HG02642 (cell line): ENCODE measurements at regions not wholly inside any gene's neighbourhood (a gene's known extent, or its start where the extent isn't known, plus 50 kb on each side); places are given as distances from the start of the nearest gene placed in this dataset.
"Not testable (repeated sequence)": the region's sequence is repeated elsewhere in the genome, so short reads cannot be mapped to it uniquely, and the experiment has no call there.

Experiments
- ATAC-seq: cut with Tn5 transposase; IDR thresholded peaks from one replicate; pipeline ENCODE4 v1.9.1; 2021; ENCODE audit warnings: mild to moderate bottlenecking; ENCODE audit not compliant: unreplicated experiment, poor library complexity

DNA sequence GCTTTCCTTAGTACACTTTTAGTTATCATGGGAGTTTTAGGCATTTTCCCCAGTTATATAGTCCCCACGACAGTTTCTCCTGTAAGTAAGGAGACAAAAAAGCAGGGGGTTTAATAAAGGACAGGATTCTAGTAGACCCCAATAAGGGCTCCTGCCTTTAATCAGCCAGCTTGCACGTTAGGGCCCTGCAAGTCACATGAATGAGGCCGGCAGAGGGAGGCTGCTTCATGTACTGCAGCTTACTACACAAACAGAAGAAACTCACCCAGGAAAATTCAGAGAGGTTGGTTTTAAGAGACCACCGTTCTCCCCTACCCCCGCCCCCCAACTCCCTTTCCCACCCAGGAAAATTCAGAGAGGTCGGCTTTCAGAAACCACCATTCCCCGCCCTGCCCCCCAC, 229.7 kb upstream of the MOCS1 start:
- no peak for ATAC-seq

DNA sequence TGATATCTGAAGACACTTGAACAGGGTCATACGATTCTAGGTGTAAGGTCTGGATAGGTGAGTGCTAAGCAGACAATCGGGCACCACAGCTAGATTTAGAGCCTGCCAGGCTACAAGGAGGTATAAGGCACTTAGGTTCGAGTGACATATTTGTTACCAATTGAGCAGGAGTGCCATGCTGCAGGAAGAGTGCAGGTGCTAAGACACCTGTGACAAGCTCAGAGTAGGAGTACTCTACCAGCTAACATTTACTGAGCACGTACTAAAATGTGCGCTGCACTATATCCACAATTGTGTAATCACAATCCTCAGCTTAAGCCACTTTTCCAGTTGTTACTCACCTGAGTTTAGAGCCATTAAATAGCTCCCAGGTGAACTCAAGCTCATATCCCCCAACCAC, 227.8 kb upstream of the MOCS1 start:
- no peak for ATAC-seq

DNA sequence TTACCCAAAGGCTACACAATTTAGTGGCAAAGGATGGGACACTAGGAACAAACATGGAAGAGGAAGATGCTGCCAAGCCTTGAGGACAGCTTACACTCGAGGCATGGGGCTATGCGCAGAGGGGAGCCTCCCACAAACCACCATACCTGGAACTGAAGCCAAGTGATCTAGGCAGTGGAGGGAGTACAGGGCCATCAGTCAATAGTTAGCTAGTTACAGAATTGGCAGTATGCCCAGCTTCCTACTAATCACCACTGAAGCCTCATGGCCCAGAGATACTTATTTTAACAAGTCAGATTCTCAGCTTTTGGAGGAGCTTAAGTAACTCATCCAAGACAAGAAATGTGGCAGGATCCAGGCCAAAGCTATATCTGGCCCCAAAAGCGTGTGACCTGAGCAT, 226.6 kb upstream of the MOCS1 start:
- ATAC-seq, result no peak

DNA sequence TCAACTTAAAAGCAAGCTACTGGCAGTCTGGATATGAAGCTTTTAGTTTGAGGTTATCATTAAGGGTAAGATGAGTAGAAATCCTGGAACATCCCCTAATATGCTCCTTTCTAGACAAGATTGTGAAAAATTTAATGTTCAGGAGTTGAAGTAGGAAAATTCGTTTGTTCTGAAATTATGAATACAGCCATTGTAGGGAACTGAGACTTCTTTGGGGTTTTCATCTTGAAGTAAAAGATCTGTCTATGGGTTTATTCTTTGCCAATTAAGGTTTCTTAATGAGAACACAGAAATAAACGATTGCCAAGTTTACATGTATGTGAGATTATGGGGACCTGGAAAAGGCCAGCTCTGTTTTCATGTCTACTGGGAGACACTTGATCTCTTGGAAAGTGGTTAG, 225.6 kb upstream of the MOCS1 start:
- ATAC-seq, result no peak

DNA sequence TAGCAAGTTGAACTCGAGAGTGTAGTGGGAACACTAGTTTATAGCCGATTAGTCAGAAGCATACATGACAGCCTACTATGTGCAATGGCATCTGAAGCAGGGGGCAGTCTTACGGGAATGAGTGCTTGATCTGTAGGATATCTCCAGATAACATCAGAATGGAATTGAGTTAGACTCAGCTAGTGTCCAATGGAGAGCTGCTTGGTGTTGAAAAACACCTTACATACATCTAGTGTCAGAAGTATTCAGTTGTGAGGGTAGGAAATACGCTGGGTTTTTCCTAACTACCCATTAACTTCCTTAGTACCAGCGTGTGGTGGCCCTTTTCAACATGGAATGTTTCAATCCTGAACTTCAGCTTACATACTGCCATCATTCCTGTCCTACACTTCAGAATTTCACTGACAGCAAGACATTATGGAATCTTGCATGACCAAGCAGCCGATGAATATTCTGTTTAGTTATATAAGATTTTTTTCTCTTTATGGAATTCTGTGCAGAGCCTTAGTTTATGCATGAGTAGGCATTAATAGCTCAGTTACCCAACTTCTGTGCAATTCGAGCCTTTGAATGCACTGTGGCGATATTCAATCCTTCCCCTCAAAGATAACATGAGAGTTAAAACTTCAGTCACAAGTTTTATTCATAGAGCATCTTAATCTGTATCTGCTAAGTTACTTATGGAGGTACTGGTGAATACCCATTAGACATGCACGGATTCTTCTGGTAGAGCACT, 218.6 kb upstream of the MOCS1 start:
- ATAC-seq, result no peak

DNA sequence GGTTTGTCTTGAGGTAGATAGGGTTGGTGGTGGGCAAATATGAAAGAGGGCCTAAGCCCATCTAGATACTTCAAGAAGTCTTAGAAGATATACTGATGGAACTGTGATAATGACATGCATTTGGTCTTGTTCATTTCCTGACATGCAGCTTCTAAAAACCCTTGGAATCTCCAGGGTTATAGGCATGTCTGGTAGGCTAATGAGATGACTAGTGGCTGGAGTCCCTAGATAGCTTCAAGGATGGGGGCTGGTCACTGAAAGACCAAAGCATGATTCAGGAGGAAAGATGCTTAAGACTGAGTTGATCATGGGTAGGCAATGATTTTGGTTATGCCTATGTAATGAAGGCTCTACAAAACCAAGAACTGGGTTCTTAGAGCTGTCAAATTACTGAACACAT, 217.9 kb upstream of the MOCS1 start:
- no peak for ATAC-seq

DNA sequence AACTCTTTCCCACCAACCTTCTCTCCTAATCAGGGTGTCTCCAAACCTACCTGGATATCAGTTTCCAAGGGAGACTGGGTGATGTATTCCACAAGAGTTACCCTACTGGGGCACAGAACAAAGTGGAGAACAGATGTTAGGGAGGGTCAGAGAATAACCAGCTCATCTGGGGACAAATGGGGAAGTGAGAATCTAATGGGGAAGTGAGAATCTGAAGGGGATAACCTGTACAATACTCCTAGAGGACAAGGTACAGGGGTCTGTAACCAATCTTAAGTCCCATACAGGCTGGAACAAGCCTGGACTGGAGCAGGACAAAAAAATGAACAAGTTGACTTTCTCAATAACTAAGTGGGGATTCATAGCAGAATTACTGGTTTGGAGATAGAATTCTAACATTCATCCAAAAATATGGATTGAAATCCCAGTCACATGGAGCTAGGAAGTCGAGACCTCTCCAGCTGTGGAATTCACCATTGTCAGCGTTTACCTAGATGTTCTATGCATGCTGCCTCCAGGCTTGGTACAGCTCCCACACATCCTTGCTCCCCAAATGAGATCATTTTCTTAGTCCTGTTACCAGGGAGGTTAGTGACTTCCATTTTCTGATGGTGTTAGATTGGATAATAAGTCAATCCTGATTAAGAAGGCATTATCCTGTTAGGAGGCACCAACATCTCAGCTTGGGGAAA, 214.8 kb upstream of the MOCS1 start:
- ATAC-seq, result peak; percentile 98

DNA sequence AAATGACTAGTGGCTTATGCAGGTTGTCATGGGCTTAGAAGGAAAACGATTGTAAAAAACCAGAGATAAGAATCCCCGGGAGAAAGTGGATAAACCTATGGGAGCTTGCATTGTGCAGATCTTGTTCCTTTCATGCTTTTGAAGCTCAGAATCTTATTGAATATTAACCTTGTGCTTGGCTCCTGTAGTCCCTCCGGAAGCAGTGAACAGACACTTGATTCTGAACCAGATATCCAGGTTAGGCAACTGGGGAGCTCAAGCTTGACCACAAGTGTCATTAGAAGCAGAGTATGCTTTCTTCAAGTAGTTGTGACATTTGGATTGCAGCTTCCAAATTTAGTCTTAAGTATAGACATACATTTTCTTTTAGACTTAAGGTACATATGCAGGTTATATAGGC, 212.6 kb upstream of the MOCS1 start:
- no peak for ATAC-seq

DNA sequence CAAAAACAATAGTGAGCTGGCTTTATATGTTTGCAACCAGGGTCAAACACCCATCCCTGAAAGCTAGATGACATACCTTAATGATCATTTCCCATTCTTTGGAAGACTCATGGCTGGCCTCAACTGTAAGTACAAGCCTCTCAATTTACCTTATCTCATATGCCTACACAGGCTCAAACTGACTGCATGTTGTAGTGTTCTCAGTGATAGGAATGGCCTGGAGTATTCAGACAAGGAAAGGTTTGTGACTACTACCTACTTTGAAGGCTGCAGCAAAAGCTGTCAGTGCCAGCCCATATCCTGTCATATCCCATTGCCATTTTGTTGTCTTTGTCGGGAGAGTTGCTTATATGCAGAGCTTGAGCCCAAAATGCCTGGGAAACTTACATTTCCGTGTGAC, 205.2 kb upstream of the MOCS1 start:
- no peak for ATAC-seq

DNA sequence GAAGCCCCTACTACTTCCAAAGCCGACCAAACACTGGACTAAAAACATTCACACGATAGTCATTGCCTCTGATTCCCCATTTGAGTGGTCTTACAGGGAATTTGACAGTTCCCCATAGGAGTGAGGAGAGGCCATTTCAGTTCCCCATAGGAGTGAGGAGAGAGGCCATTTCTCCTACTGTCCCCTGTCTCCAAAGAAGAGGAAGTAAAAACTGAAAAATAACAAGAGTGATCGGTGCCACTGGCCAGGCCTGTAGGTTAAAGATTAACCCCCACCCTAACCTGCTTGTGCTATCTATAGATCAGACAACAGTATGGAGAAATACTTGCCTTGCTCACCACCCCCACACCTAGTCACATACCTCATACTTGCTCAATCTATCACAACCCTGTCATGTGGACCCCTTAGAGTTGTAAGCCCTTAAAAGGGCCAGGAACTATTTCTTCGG, 204.0 kb upstream of the MOCS1 start:
- peak; percentile 61 for ATAC-seq

DNA sequence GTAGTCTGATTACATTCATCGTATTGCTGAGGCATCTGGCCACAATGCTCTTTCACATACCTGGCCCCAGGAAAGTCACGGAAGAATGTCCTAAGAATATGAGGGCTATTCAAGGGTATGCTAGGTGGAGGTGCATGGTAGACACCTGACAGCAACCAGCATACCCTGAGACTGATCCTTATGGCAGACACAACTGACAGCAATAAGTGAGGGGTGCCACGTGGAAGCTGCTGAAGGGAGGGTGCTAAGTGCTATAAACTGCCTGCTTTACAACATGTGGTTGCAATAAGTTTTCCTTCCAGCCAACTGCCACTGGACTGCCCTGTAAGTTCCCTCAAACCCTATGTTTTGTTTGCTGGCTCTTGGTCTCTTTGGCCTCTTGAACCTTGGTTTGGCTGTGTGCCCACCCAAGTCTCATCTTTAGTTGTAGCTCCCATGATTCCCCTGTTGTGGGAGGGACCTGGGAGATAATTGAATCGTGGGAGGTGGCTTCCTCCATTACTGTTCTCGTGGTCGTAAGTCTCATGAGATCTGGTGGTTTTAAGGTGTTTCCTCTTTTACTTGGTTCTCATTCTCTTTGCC, 201.3 kb upstream of the MOCS1 start:
- ATAC-seq, result no peak

DNA sequence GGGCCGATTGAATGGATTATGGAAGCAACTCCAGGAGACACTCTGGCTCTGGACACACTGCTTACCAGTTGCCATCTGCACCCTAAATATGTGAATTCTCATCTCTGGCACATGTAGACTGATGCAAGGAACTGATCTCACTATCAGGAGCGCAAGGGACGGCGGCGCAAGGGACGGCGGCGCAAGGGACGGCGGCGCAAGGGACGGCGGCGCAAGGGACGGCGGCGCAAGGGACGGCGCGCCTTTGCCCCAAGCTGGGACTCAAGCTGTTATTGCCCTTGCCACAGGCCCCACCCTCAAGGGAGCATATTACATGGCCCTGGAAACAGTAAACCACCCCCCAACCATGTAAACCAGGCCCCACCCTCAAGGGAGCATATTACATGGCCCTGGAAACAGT, 199.7 kb upstream of the MOCS1 start:
- not testable (repeated sequence) for ATAC-seq

DNA sequence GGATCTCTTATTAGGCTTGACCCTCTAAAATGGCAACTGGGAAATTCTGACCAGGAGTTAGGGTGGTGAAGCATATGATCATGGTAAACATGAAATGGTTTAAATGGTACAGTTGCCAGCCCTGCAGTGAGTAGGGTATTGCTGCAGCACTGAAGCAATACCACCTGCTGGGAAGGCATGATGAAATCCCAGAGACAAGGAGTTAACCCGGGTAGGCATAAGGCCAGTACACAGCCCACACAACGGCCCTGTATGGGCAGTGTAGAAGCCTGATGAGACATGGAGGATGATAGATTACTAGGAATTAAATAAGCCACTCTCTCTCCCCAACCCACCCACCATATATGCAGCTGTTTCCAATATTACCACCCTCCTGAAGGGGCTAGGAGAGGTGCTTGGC, 197.4 kb upstream of the MOCS1 start:
- ATAC-seq, result no peak

DNA sequence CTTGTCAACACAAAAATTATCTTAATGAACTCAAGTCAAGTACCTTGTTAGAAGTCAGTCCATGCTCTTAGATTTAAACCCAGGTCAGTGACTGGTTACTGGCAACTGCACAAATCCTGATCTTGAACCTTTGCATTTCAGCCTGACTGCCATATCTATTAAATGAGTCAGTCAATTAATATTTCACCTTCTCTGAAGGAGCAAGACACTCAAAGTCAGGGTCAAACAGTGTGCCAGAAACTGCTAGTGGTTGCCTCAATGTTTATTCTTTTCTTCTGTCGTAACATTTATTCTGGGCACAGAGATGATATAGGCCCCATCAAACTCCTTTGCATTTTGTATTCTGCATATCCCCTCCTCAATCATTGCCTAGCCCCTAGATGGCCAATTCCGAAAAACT, 193.9 kb upstream of the MOCS1 start:
- ATAC-seq, result no peak

DNA sequence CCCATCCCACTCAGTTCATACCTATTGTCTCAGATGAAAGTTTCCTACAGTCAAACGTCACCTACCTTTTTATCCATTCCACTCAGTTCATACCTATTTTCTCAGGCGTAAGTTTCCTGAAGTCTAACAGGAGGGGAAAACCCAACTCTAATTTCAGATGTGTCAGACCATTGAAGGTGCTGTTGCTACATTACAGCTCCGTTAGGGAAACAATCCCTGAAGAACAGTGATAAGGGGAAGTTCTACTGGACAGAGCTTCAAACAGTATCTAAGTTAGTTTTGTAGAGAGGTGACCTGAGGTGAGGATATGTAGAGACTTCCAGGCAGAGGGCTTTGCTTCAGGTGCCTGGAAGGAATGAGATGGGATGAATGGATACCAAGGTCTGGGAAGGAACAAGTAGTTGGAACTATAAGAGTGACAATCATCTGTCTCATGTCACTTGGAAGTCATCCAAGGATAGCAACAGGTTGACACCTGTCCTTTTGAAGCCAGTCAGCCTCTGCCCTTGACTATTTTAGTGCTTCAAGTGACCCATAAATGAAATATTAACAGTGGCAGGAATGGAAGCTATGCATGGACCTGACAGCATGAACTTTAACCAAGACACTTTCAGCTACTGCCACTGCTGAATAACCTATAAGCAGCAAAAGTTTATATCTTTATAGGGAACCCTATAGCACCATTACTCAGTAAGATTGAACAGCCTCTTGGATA, 191.6 kb upstream of the MOCS1 start:
- ATAC-seq, result no peak

DNA sequence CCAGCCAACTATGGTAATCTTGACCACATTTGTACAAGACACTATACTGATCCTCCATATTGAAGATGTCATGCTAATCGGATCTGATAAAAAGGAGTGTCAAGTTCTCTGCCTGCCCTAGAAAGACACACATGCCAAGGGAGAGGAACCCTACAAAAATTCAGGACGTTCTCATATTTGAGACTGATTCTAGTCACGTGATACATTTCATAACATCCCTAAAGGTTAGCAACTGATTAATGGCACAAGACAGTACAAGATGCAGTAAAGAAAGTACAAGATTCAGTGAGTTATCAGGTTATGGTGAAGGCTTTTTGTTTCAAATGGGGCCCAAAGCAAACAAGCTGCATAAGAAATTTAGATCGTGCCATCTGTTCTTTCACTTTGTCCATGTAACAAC, 190.7 kb upstream of the MOCS1 start:
- ATAC-seq, result no peak

DNA sequence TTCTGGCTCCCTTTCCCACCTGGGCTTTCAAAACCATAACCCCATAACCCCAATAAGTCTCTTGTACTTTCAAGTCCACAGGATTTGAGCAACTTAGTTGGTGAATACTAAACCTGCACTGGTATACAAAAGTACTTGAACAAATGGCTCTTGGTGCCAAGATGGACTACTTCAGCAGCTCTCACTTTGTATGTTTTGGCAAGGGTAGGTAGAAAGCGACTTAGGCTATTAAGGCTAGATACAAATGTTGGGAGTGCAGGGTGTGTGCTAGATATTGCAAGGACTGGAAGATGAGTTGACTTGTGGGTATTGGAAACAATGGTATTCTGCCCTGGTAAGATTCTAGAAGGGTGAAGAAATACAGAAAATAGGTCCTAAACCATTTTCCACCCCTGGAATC, 182.6 kb upstream of the MOCS1 start:
- no peak for ATAC-seq

DNA sequence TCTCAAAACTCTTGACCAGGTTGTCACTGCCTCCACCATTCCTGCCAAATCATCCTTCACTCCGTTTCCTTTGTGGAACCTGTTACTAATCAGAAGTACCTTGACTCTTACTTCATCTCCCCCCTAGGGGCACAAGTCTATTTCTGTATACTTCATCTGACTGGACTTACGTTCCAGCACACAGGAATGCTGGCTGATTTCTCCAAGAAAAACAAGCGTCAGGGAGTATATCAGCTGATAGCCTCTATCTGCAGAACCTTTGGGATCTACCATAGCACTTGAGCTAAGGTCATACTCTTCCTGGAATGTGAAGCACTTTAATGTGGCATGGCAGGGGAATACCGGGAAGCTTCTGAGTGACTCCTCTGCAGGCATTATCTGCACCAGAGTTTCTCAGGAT, 178.1 kb upstream of the MOCS1 start:
- no peak for ATAC-seq

DNA sequence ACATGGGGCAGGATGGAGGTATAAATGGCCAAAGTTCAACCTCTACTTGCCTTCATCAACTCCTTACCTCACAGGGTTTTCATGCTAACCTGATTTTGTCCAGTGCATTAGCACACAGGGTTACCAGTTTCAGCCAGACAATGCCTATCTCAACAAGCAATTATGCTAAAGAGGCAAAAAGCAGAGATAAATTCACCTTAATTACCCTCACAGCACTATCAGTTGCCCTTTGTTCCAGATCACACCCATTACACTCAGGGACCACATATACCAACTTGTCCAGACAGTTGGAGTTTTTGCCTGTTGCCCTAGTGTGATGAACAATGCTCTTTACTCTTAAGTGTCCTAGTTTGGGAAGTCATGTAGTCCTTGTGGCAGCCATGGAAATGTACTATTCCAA, 174.5 kb upstream of the MOCS1 start:
- ATAC-seq, result no peak

DNA sequence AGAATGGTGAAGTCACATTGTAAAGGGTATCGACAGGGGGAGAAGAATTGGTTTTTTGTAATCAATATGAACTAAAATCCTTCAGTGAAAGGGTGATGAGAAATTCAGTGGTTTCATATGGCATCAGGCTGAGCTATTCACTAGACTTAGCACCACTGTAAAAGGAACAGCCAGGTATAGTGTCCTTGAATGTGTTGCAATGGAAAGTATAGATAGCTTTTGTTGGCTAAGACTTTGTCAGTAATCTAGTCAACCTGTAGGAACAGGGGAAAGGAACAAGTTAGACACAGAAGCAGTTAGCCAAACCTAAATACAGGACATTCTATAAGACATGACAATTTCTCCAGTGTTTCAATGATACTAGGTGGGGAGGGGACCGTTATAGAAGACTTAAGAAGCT, 172.6 kb upstream of the MOCS1 start:
- no peak for ATAC-seq

DNA sequence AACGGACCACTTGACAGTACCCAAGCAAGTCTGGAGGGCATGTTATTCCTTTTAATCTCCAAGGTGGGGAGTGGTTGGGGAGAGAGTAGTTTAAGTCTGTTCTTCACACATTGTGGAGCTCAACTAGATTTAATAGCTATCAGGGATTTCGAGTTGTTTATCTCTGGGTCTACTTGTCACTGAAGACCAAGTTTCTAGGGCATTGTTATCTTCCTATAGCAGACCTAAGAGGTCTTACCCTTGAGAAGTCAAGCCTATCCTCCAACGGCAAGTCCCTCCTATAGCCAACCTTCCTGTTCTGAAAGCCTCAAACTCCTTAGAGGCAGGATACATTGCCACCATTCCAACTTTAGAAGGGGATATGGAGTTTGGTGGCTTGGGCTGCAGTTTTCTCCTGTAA, 164.5 kb upstream of the MOCS1 start:
- ATAC-seq, result no peak
